A549 (cell line): ENCODE measurements at regions not wholly inside any gene's neighbourhood (a gene's known extent, or its start where the extent isn't known, plus 50 kb on each side); places are given as distances from the start of the nearest gene placed in this dataset.

Source experiments
- ATAC-seq, 2 experiments: fragments of 200-7000 bp in 1 of 2; fragments of >200 bp in 1 of 2; cut with Nextera tagmentation in 1 of 2; cut with Tn5 transposase in 1 of 2; 3 replicates each; pipeline versions ENCODE4 v1.8.0 to v1.9.1; 2018 to 2020; ENCODE audit warnings: mild to moderate bottlenecking in 1 of 2, moderate library complexity in 1 of 2
- CTCF ChIA-PET: fragments of 300-600 bp; sonication (Branson Sonifier 250); formaldehyde crosslinking; extraction: SDS; loops from one replicate; lab custom pipeline; 2021; ENCODE audit warnings: antibody characterized with exemption, inconsistent platforms; lab: Yijun Ruan, JAX
- POLR2A ChIA-PET: fragments of 350-600 bp; formaldehyde crosslinking; extraction: SDS; loops from one replicate; lab custom pipeline; 2021; ENCODE audit warnings: antibody characterized with exemption, inconsistent platforms; lab: Yijun Ruan, JAX
- DNase-seq, 2 experiments: peaks; one replicate each; pipeline versions ENCODE4 v3.0.0 to v3.0.0-alpha.2; 2011 to 2016; ENCODE audit warnings: low read depth in 1 of 2, low spot score in 1 of 2
- FAIRE-seq: peaks from 2 replicates; lab custom pipeline; 2011; peaks lifted over from hg19 to GRCh38; lab: Jason Lieb, UNC
- H3K27ac ChIP-seq, 2 experiments: fragments of >200 bp; sonication (Bioruptor Twin); formaldehyde crosslinking; 3 replicates each; pipeline ENCODE4 v1.5.1; 2016 to 2017
- H3K4me1 ChIP-seq: fragments of >200 bp; sonication (Bioruptor Twin); formaldehyde crosslinking; 3 replicates; pipeline ENCODE4 v1.6.1; 2016
- H3K4me2 ChIP-seq: fragments of >200 bp; sonication (Bioruptor Twin); formaldehyde crosslinking; 3 replicates; pipeline ENCODE4 v1.6.1; 2016
- H3K4me3 ChIP-seq: fragments of >200 bp; sonication (Bioruptor Twin); formaldehyde crosslinking; 3 replicates; pipeline ENCODE4 v1.5.1; 2016
- H3K9me3 ChIP-seq: fragments of >200 bp; sonication (Bioruptor Twin); formaldehyde crosslinking; 3 replicates; pipeline ENCODE4 v1.6.1; 2016
- CBX2 ChIP-seq: fragments of 200-600 bp; sonication (generic); IDR thresholded peaks from 2 replicates; pipeline ENCODE4 v1.6.1; 2016; ENCODE audit warnings: low read depth, mild to moderate bottlenecking, borderline replicate concordance
- CEBPB ChIP-seq, 2 experiments: fragments of >200 bp in 1 of 2; sonication (Bioruptor Twin) in 1 of 2; formaldehyde crosslinking in 1 of 2; IDR thresholded peaks; 2 replicates each; pipeline ENCODE4 v1.6.1; 2012 to 2016
- ESRRA ChIP-seq: fragments of 150-350 bp; IDR thresholded peaks from 2 replicates; pipeline ENCODE4 v1.6.1; 2014; ENCODE audit warnings: mild to moderate bottlenecking, low read length, borderline replicate concordance
- FOSB ChIP-seq: fragments of 250-450 bp; sonication (Bioruptor Pico); IDR thresholded peaks from 2 replicates; pipeline ENCODE4 v1.5.0; 2020; ENCODE audit warnings: mild to moderate bottlenecking, moderate library complexity
- HDAC2 ChIP-seq: fragments of 200-600 bp; sonication (generic); IDR thresholded peaks from 2 replicates; pipeline ENCODE4 v1.6.1; 2016
- HEYL ChIP-seq: fragments of 250-450 bp; sonication (Bioruptor Pico); IDR thresholded peaks from 2 replicates; pipeline ENCODE4 v1.8.0; 2021; ENCODE audit warnings: mild to moderate bottlenecking, moderate library complexity
- KDM1A ChIP-seq: fragments of 200-600 bp; sonication (generic); IDR thresholded peaks from 2 replicates; pipeline ENCODE4 v1.6.1; 2016; ENCODE audit warnings: low read depth, mild to moderate bottlenecking
- KDM5A ChIP-seq: fragments of 200-600 bp; sonication (generic); IDR thresholded peaks from 2 replicates; pipeline ENCODE4 v1.6.1; 2016; ENCODE audit warnings: antibody characterized with exemption, mild to moderate bottlenecking
- MAZ ChIP-seq: fragments of 150-350 bp; IDR thresholded peaks from 2 replicates; pipeline ENCODE4 v1.6.1; 2014; ENCODE audit warnings: antibody characterized with exemption, low read depth, low read length, borderline replicate concordance
- NR3C1 ChIP-seq: fragments of >200 bp; sonication (Bioruptor Twin); formaldehyde crosslinking; IDR thresholded peaks from 3 replicates; pipeline ENCODE4 v1.6.1; 2017
- PHF8 ChIP-seq: fragments of 200-600 bp; sonication (generic); IDR thresholded peaks from 2 replicates; pipeline ENCODE4 v1.6.1; 2016; ENCODE audit warnings: low read depth, mild to moderate bottlenecking, antibody characterized with exemption, moderate library complexity, borderline replicate concordance
- TFCP2L1 ChIP-seq: fragments of 250-450 bp; sonication (Bioruptor Pico); IDR thresholded peaks from 2 replicates; pipeline ENCODE4 v1.5.0; 2021; ENCODE audit warnings: mild to moderate bottlenecking
- ZNF302 ChIP-seq: fragments of 250-450 bp; sonication (Bioruptor Pico); IDR thresholded peaks from 2 replicates; pipeline ENCODE4 v1.9.0; 2021; ENCODE audit warnings: inconsistent platforms, mild to moderate bottlenecking, moderate library complexity
- WGBS: methylation state at CpG from one replicate; pipeline ENCODE4 v1.1.6; 2017; ENCODE audit errors: missing lambda C conversion rate; 5-methylcytosine and 5-hydroxymethylcytosine counted together
- TF ChIP-seq, protein P1 (sequence below): fragments of 250-450 bp; sonication (Bioruptor Pico); IDR thresholded peaks from 2 replicates; pipeline ENCODE4 v1.5.0; 2020; ENCODE audit warnings: low read depth, mild to moderate bottlenecking, moderate library complexity
- TF ChIP-seq, protein P2 (sequence below): fragments of 450-650 bp; IDR thresholded peaks from 2 replicates; pipeline ENCODE4 v1.6.1; 2014; ENCODE audit warnings: antibody characterized with exemption
- TF ChIP-seq, protein P3 (sequence below): fragments of 250-450 bp; sonication (Bioruptor Pico); IDR thresholded peaks from 2 replicates; pipeline ENCODE4 v1.5.0; 2021; ENCODE audit warnings: mild to moderate bottlenecking, moderate library complexity, borderline replicate concordance
- TF ChIP-seq, protein P4 (sequence below): IDR thresholded peaks from 2 replicates; pipeline ENCODE4 v1.6.1; 2012
- TF ChIP-seq, protein P5 (sequence below): fragments of >200 bp; sonication (Bioruptor Twin); formaldehyde crosslinking; IDR thresholded peaks from 3 replicates; pipeline ENCODE4 v1.6.1; 2016

DNA sequence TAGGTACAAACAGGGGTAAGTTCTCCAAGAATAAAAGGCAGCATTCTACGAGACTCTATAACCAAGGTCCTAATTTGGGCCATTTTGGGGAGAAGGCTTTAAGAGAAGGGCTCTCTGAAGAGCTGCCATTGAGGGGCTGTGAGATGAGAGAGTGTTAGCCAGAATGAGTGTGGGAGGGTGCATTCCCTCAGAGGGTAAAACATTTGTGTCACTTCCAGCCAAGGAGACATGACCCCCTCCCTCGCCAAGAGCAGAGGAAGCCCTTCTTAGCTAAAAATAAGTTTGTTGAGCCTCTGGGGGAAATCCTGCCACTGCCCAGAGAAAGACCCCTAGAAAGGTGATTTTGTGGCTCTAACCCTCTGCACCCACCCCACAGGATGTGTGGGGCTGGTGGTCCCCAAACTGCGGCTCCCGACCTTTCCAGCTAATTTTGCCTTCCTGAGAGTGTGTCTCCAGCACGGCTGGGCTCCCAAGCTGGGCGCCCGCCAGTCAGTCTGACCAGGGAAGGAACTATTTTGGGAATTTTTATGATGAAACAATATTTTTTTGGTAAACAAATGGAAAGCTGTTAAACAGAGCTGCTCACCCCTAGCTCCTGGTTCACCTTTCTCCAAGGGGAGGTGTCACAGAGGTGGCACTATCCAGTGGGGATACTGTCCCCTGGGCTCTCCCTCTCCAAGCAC, 65.9 kb upstream of the JDP2 start:
- ChIA-PET CTCF (interaction anchor here (0.5 to 0.6 kb wide), 2 partner anchors 58 to 458 kb away, joined by 3 read pairs; no protein-coding TSS in a partner anchor), POLR2A (no interaction called here)
- WGBS: 54% methylated on average over 7 of the region's 7 CpGs
- ATAC-seq (no peak; a peak in 1 of 6 replicates), DNase-seq (no peak), FAIRE-seq (no peak)
- TF ChIP-seq KDM1A: no peak
- TF ChIP-seq HDAC2: no peak
- no peak for TF ChIP-seq HEYL (CRISPR knock-in tag)
- TF ChIP-seq KDM5A: no peak
- TF ChIP-seq TFCP2L1: no peak
- TF ChIP-seq NR3C1: no peak
- TF ChIP-seq, protein P1, sequence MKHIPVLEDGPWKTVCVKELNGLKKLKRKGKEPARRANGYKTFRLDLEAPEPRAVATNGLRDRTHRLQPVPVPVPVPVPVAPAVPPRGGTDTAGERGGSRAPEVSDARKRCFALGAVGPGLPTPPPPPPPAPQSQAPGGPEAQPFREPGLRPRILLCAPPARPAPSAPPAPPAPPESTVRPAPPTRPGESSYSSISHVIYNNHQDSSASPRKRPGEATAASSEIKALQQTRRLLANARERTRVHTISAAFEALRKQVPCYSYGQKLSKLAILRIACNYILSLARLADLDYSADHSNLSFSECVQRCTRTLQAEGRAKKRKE (CRISPR knock-in tag): no peak
- TF ChIP-seq, protein P2, sequence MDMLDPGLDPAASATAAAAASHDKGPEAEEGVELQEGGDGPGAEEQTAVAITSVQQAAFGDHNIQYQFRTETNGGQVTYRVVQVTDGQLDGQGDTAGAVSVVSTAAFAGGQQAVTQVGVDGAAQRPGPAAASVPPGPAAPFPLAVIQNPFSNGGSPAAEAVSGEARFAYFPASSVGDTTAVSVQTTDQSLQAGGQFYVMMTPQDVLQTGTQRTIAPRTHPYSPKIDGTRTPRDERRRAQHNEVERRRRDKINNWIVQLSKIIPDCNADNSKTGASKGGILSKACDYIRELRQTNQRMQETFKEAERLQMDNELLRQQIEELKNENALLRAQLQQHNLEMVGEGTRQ: no peak
- no peak for TF ChIP-seq ZNF302
- TF ChIP-seq CBX2: no peak
- TF ChIP-seq, protein P3, sequence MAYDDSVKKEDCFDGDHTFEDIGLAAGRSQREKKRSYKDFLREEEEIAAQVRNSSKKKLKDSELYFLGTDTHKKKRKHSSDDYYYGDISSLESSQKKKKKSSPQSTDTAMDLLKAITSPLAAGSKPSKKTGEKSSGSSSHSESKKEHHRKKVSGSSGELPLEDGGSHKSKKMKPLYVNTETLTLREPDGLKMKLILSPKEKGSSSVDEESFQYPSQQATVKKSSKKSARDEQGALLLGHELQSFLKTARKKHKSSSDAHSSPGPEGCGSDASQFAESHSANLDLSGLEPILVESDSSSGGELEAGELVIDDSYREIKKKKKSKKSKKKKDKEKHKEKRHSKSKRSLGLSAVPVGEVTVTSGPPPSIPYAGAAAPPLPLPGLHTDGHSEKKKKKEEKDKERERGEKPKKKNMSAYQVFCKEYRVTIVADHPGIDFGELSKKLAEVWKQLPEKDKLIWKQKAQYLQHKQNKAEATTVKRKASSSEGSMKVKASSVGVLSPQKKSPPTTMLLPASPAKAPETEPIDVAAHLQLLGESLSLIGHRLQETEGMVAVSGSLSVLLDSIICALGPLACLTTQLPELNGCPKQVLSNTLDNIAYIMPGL (CRISPR knock-in tag): no peak
- TF ChIP-seq PHF8: no peak
- TF ChIP-seq, protein P4, sequence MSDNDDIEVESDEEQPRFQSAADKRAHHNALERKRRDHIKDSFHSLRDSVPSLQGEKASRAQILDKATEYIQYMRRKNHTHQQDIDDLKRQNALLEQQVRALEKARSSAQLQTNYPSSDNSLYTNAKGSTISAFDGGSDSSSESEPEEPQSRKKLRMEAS: no peak
- TF ChIP-seq, protein P5, sequence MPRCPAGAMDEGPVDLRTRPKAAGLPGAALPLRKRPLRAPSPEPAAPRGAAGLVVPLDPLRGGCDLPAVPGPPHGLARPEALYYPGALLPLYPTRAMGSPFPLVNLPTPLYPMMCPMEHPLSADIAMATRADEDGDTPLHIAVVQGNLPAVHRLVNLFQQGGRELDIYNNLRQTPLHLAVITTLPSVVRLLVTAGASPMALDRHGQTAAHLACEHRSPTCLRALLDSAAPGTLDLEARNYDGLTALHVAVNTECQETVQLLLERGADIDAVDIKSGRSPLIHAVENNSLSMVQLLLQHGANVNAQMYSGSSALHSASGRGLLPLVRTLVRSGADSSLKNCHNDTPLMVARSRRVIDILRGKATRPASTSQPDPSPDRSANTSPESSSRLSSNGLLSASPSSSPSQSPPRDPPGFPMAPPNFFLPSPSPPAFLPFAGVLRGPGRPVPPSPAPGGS: no peak
- TF ChIP-seq ESRRA: no peak
- TF ChIP-seq FOSB (CRISPR knock-in tag): no peak
- Histone ChIP-seq H3K4me3 (no peak overlapping the region), H3K9me3 (no peaks in the 10 kb centered on the region), H3K4me2 (no peak overlapping the region), H3K27ac (no peak overlapping the region), H3K4me1 (peaks cover 11% of the 10 kb centered on the region; the same call in 1 of the 3 replicates)

DNA sequence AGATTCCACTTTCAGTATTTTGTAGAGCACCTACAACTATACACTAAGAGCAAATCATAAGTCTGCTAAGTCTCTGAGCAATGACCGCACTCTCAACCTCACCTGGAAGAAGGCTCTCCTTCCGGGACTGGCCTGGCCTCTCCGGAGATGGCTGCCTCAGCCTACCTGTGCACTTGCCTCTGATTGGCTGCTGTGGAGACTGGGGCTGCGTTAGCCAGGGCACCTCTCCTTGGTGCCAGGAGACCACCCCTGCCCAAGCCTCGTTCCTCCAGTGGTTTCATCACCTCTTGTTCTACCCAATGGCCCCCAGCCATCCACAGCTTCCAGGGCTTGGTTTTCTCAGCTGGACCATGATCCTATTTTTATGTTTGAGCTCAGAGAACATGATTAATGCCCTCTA, 64.7 kb upstream of the JDP2 start:
- FAIRE-seq (no peak), ATAC-seq (no peak), DNase-seq (no peak)
- WGBS: 56% methylated on average over 5 of the region's 5 CpGs
- TF ChIP-seq MAZ (no peak), CEBPB (IDR thresholded peaks at IDR 0.05) (no peak)
- no peak overlapping the region for H3K27ac ChIP-seq
- ChIA-PET CTCF (interaction anchor here (0.6 to 0.9 kb wide), 2 partner anchors 19 to 301 kb away, joined by 3 read pairs; no protein-coding TSS in a partner anchor), POLR2A (no interaction called here)
- no peaks in the 10 kb centered on the region for H3K9me3 ChIP-seq
- no peak overlapping the region for H3K4me2 ChIP-seq
- H3K4me1 ChIP-seq: peaks cover 11% of the 10 kb centered on the region; the same call in 1 of the 3 replicates
- no peak overlapping the region for H3K4me3 ChIP-seq
